GM21423 (cell line): ENCODE measurements at regions not wholly inside any gene's neighbourhood (a gene's known extent, or its start where the extent isn't known, plus 50 kb on each side); places are given as distances from the start of the nearest gene placed in this dataset.

Experiments
- ATAC-seq: cut with Tn5 transposase; IDR thresholded peaks from one replicate; pipeline ENCODE4 v1.9.1; 2021; ENCODE audit warnings: mild to moderate bottlenecking, moderate library complexity; ENCODE audit not compliant: unreplicated experiment

- ATAC-seq, result no peak
Observed at GRCh38 chr5:88376728-88377127, 108.1 kb upstream of the TMEM161B start.

DNA sequence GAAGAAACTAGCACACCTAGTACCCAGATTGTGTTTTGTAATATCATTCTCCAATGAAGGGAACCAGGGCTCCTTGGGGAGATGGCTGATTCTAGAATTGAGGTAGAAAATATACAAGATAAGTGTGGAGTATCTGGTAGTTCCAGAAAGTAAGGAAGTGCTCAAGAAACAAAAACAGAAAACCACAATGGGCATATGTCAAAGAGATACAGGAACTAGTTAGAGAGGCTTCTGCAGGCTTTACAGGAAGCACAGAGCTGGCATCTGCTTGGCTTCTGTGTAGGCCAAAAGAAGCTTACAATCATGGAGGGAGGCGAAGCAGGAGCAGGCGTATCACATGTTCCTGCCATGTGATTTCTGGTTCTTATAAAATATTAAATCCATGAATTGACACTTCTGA, 105.7 kb upstream of the TMEM161B start:
- no peak for ATAC-seq

DNA sequence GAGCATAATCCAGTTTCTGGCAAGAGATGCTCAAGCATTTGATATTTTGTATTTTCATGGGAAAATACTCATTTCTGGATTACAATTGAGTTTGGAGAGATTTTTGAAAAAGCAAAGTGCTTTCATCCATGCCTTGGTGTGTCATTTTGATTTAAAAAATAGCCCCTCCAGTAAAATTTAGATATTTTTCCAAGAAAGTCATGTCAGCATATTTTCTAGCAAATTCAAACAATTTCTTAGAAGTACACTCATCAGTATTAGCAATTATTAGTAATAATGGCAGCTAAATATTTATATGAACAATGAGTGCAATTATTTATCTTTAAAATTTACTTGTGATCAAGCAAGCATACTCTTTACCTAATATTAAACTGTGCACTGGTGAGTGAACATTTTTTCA, 102.2 kb upstream of the TMEM161B start:
- ATAC-seq, result no peak

DNA sequence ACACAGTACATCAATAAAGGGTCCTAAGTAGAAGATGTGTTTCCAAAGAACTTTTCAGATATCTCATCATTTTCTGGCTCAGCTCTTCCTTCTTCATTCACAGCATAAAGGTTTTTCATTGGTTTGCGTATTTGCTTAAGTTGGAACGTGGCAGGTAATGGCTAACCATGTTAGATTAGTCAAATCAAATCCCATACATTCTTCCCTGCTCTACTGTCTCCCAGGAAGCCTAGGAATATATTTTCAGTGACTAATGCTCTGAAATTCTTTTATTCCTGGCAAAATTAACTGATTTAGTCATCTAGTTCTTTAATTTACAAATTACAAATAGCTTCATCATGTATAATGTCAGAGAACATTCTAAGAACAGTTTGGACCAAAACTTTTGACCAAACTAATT, 99.6 kb upstream of the TMEM161B start:
- ATAC-seq, result no peak

- no peak for ATAC-seq
Observed at GRCh38 chr5:88364991-88365390, 96.3 kb upstream of the TMEM161B start.

DNA sequence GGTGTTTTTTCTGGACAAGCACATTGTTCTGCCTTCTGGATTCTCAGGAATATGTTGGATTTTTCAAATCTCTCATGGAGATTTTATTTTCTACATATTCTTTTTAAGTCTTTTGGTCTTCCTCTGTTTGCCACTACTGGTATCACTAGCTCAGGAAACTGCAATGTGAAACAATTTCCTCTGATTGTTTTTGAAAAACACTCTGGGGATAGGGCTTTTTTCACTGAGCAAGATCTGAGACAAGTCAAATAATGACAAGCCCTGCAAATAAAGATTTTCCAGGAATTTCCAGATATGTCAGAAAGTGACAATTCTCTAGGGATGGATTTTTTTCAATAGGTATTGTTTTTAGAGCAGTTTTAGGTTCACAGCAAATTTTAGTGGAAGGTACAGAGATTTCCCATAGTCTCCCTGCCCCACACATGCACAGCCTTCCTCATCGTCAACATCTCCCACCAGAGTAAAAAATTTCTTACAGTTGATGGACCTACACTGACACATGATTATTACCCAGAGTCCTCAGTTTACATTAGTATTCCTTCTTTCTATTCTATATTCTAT, 86.9 kb upstream of the TMEM161B start:
- no peak for ATAC-seq

DNA sequence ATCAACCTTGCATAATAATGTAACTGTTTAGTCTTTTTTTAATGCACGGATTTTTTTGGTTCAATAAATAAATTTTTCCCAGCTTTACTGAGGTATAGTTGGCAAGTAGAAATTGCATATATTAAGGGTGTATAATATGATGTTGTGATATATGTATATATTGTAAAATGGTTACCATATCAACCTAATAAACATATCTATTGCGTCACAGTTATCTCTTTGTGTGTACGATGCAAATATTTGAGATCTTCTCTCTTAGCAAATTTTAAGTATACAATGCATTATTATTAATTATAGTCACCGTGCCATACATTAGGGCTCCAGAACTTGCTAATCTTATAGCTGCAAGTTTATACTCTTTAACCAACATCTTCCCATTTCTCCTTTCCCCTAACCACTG, 57.2 kb upstream of the TMEM161B start:
- no peak for ATAC-seq

GRCh38 chr5:88322785-88323184, 54.1 kb upstream of the TMEM161B start:
- no peak for ATAC-seq
